Liver (tissue), 8 donors: ENCODE measurements at regions not wholly inside any gene's neighbourhood (a gene's known extent, or its start where the extent isn't known, plus 50 kb on each side); places are given as distances from the start of the nearest gene placed in this dataset.

ENCODE experiments used
- DNase-seq: peaks from one replicate; pipeline ENCODE4 v3.0.0-alpha.2; 2017; ENCODE audit warnings: low spot score
- H3K27ac ChIP-seq, 2 donors: one replicate each; pipeline ENCODE4 v1.7.0; 2013; ENCODE audit warnings: inconsistent platforms in 2 of 2, low read length in 2 of 2, control low read depth in 1 of 2, low read depth in 1 of 2, mild to moderate bottlenecking in 1 of 2
- H3K27me3 ChIP-seq, 4 donors: one replicate each; pipeline versions ENCODE4 v1.6.1 to v1.7.0; 2013; ENCODE audit warnings: low read length in 3 of 4, inconsistent platforms in 1 of 4, mild to moderate bottlenecking in 1 of 4, moderate library complexity in 1 of 4; ENCODE audit not compliant: control insufficient read depth in 4 of 4, insufficient read depth in 4 of 4
- H3K36me3 ChIP-seq, 4 donors: one replicate each; pipeline versions ENCODE4 v1.6.1 to v1.7.0; 2013; ENCODE audit warnings: low read length in 3 of 4, mild to moderate bottlenecking in 3 of 4, low read depth in 1 of 4, moderate library complexity in 1 of 4; ENCODE audit not compliant: control insufficient read depth in 4 of 4, insufficient read depth in 3 of 4
- H3K4me1 ChIP-seq, 4 donors: one replicate each; pipeline versions ENCODE4 v1.6.1 to v1.7.0; 2013; ENCODE audit warnings: low read length in 3 of 4, mild to moderate bottlenecking in 3 of 4, moderate library complexity in 1 of 4; ENCODE audit not compliant: control insufficient read depth in 4 of 4, insufficient read depth in 4 of 4
- H3K4me3 ChIP-seq, 3 donors: one replicate each; pipeline versions ENCODE4 v1.6.1 to v1.7.0; 2013; ENCODE audit warnings: low read length in 3 of 3, control low read depth in 1 of 3, low read depth in 1 of 3, mild to moderate bottlenecking in 1 of 3
- H3K9ac ChIP-seq, 2 donors: one replicate each; pipeline ENCODE4 v1.7.0; 2013; ENCODE audit warnings: low read length in 2 of 2, mild to moderate bottlenecking in 2 of 2, moderate library complexity in 2 of 2, control low read depth in 1 of 2, low read depth in 1 of 2
- H3K9me3 ChIP-seq, 4 donors: one replicate each; pipeline versions ENCODE4 v1.6.1 to v1.7.0; 2013; ENCODE audit warnings: low read length in 3 of 4; ENCODE audit not compliant: control insufficient read depth in 4 of 4
- EGR1 ChIP-seq, 2 donors: IDR thresholded peaks; 2 replicates each; pipeline ENCODE4 v1.6.1; 2016 to 2018; ENCODE audit warnings: antibody characterized with exemption in 2 of 2, low read depth in 2 of 2
- FOXA1 ChIP-seq: IDR thresholded peaks from 2 replicates; pipeline ENCODE4 v1.6.1; 2016; ENCODE audit warnings: antibody characterized with exemption
- FOXA2 ChIP-seq: IDR thresholded peaks from 2 replicates; pipeline ENCODE4 v1.6.1; 2016; ENCODE audit warnings: antibody characterized with exemption
- GABPA ChIP-seq, 2 donors: IDR thresholded peaks in 1 of 2; conservative IDR thresholded peaks in 1 of 2; 2 replicates each; pipeline ENCODE4 v1.6.1; 2016; ENCODE audit warnings: antibody characterized with exemption in 2 of 2, mild to moderate bottlenecking in 1 of 2, moderate library complexity in 1 of 2
- HNF4A ChIP-seq, 2 donors: conservative IDR thresholded peaks; 2 replicates each; pipeline ENCODE4 v1.6.1; 2016; ENCODE audit warnings: antibody characterized with exemption in 2 of 2, mild to moderate bottlenecking in 2 of 2
- HNF4G ChIP-seq: IDR thresholded peaks from 2 replicates; pipeline ENCODE4 v1.6.1; 2016; ENCODE audit warnings: antibody characterized with exemption
- JUND ChIP-seq, 2 donors: IDR thresholded peaks; 2 replicates each; pipeline ENCODE4 v1.6.1; 2016; ENCODE audit warnings: antibody characterized with exemption in 2 of 2
- NR2F2 ChIP-seq: IDR thresholded peaks from 2 replicates; pipeline ENCODE4 v1.6.1; 2016; ENCODE audit warnings: antibody characterized with exemption
- RAD21 ChIP-seq, 2 donors: IDR thresholded peaks; 2 replicates each; pipeline ENCODE4 v1.6.1; 2016; ENCODE audit warnings: antibody characterized with exemption in 2 of 2, mild to moderate bottlenecking in 2 of 2
- REST ChIP-seq: IDR thresholded peaks from 2 replicates; pipeline ENCODE4 v1.6.1; 2016; ENCODE audit warnings: antibody characterized with exemption, mild to moderate bottlenecking
- RXRA ChIP-seq, 2 donors: IDR thresholded peaks; 2 replicates each; pipeline ENCODE4 v1.6.1; 2017 to 2018; ENCODE audit warnings: antibody characterized with exemption in 2 of 2, mild to moderate bottlenecking in 1 of 2
- SP1 ChIP-seq: IDR thresholded peaks from 2 replicates; pipeline ENCODE4 v1.6.1; 2018; ENCODE audit warnings: antibody characterized with exemption, mild to moderate bottlenecking
- TAF1 ChIP-seq: conservative IDR thresholded peaks from 2 replicates; pipeline ENCODE4 v1.6.1; 2016; ENCODE audit warnings: antibody characterized with exemption, mild to moderate bottlenecking
- YY1 ChIP-seq: IDR thresholded peaks from 2 replicates; pipeline ENCODE4 v1.6.1; 2016; ENCODE audit warnings: antibody characterized with exemption, mild to moderate bottlenecking
- WGBS: extraction: QIAGEN DNeasy Blood & Tissue Kit; methylation state at CpG from one replicate; pipeline ENCODE4 v1.1.7; 2013; 5-methylcytosine and 5-hydroxymethylcytosine counted together
- TF ChIP-seq, protein P1 (sequence below): fragments of 150-350 bp; IDR thresholded peaks from 2 replicates; pipeline ENCODE4 v1.5.1; 2017; ENCODE audit warnings: improper control_type of control experiment, low read depth, low read length; ENCODE audit not compliant: missing input control
- TF ChIP-seq, protein P2 (sequence below): IDR thresholded peaks from 2 replicates; pipeline ENCODE4 v1.6.1; 2016; ENCODE audit warnings: antibody characterized with exemption
- TF ChIP-seq, protein P3 (sequence below): IDR thresholded peaks from 2 replicates; pipeline ENCODE4 v1.6.1; 2016; ENCODE audit warnings: antibody characterized with exemption
- TF ChIP-seq, protein P4 (sequence below): IDR thresholded peaks from 2 replicates; pipeline ENCODE4 v1.6.1; 2016; ENCODE audit warnings: antibody characterized with exemption
- donor health status: healthy.
- donor health status: healthy.
- donor health status: healthy.
- donor health status: healthy.
- donor health status: healthy.

DNA sequence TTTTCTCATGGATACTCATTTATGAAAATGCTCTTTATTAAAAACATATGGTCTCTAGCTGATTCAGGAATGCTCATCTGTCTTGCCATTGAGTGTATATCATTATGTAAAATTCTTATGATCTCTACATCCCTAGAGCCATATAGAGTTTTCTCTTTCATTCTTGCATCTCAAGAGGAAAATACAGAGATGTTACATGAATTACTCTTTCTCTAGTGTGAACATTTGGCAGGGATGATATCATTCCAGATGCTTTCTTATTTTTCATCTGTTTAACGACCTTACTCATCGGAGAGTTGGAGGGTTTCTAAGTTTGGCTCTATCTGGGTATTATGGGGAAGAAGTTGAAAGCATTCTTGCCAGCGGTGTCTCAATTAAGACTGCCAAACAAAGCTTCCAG is 202.9 kb upstream of the SLC7A11 start:
- WGBS = 45% methylated on average over 3 of the region's 3 CpGs
- Histone ChIP-seq H3K9ac (no peak overlapping the region), H3K4me1 (no peaks in the 10 kb centered on the region), H3K27ac (no peak overlapping the region), H3K4me3 (no peak overlapping the region), H3K9me3 (peaks cover 0 to 4% (median 0%) of the 10 kb centered on the region in 4 donors), H3K27me3 (peaks cover 0 to 5% (median 0%) of the 10 kb centered on the region in 4 donors), H3K36me3 (no peaks in the 10 kb centered on the region)
- no peak for TF ChIP-seq NR2F2
- TF ChIP-seq REST = no peak
- no peak for TF ChIP-seq EGR1 (IDR thresholded peaks at IDR 0.05; ENCODE audit: low read depth in 2 of 2)
- no peak for TF ChIP-seq RXRA (IDR thresholded peaks at IDR 0.05)
- TF ChIP-seq FOXA1 = no peak
- TF ChIP-seq, protein P1, sequence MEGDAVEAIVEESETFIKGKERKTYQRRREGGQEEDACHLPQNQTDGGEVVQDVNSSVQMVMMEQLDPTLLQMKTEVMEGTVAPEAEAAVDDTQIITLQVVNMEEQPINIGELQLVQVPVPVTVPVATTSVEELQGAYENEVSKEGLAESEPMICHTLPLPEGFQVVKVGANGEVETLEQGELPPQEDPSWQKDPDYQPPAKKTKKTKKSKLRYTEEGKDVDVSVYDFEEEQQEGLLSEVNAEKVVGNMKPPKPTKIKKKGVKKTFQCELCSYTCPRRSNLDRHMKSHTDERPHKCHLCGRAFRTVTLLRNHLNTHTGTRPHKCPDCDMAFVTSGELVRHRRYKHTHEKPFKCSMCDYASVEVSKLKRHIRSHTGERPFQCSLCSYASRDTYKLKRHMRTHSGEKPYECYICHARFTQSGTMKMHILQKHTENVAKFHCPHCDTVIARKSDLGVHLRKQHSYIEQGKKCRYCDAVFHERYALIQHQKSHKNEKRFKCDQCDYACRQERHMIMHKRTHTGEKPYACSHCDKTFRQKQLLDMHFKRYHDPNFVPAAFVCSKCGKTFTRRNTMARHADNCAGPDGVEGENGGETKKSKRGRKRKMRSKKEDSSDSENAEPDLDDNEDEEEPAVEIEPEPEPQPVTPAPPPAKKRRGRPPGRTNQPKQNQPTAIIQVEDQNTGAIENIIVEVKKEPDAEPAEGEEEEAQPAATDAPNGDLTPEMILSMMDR = no peak
- TF ChIP-seq, protein P2, sequence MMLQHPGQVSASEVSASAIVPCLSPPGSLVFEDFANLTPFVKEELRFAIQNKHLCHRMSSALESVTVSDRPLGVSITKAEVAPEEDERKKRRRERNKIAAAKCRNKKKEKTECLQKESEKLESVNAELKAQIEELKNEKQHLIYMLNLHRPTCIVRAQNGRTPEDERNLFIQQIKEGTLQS = no peak
- TF ChIP-seq GABPA (IDR thresholded peaks at IDR 0.05 in 1 of 2, conservative IDR thresholded peaks at IDR 0.05 in 1 of 2) = no peak
- no peak for TF ChIP-seq SP1
- no peak for TF ChIP-seq RAD21 (IDR thresholded peaks at IDR 0.05)
- no peak for TF ChIP-seq HNF4G
- TF ChIP-seq HNF4A (conservative IDR thresholded peaks at IDR 0.05) = no peak
- TF ChIP-seq JUND (IDR thresholded peaks at IDR 0.05) = no peak
- TF ChIP-seq FOXA2 = no peak
- TF ChIP-seq, protein P3, sequence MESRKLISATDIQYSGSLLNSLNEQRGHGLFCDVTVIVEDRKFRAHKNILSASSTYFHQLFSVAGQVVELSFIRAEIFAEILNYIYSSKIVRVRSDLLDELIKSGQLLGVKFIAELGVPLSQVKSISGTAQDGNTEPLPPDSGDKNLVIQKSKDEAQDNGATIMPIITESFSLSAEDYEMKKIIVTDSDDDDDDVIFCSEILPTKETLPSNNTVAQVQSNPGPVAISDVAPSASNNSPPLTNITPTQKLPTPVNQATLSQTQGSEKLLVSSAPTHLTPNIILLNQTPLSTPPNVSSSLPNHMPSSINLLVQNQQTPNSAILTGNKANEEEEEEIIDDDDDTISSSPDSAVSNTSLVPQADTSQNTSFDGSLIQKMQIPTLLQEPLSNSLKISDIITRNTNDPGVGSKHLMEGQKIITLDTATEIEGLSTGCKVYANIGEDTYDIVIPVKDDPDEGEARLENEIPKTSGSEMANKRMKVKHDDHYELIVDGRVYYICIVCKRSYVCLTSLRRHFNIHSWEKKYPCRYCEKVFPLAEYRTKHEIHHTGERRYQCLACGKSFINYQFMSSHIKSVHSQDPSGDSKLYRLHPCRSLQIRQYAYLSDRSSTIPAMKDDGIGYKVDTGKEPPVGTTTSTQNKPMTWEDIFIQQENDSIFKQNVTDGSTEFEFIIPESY = no peak
- no peak for TF ChIP-seq TAF1
- no peak for DNase-seq

DNA sequence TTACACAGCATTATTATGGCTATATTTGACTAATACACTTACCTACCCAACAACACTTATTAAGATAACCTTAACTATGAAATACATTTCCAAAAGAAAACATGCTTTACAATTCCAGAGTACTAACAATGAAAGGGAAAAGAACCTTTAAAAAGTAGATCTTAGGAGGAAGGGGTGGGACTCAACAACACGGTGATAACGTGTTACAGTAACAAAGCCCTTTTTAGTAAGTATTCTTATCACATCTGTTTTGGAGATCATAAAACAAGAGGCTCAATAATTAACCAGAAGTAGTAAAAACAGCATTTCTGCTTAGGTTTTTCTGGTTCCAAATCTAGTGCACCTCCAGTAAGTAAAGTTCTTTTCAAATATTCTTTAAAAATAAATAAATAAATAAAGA is 202.1 kb upstream of the SLC7A11 start:
- TF ChIP-seq, protein P4, sequence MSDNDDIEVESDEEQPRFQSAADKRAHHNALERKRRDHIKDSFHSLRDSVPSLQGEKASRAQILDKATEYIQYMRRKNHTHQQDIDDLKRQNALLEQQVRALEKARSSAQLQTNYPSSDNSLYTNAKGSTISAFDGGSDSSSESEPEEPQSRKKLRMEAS = no peak
- TF ChIP-seq TAF1 (no peak), RXRA (IDR thresholded peaks at IDR 0.05) (no peak), JUND (IDR thresholded peaks at IDR 0.05) (no peak), RAD21 (IDR thresholded peaks at IDR 0.05) (no peak), YY1 (no peak), GABPA (IDR thresholded peaks at IDR 0.05 in 1 of 2, conservative IDR thresholded peaks at IDR 0.05 in 1 of 2) (no peak), HNF4A (conservative IDR thresholded peaks at IDR 0.05) (no peak), FOXA2 (no peak), HNF4G (no peak), SP1 (no peak), NR2F2 (no peak)
- TF ChIP-seq, protein P3 = no peak
- TF ChIP-seq, protein P1 = no peak
- TF ChIP-seq, protein P2 = no peak
- no peak for DNase-seq
- Histone ChIP-seq H3K4me1 (no peaks in the 10 kb centered on the region), H3K27ac (no peak overlapping the region), H3K9ac (no peak overlapping the region), H3K9me3 (peaks cover 0 to 4% (median 0%) of the 10 kb centered on the region in 4 donors), H3K36me3 (no peaks in the 10 kb centered on the region), H3K27me3 (peaks cover 0 to 5% (median 0%) of the 10 kb centered on the region in 4 donors), H3K4me3 (no peak overlapping the region)
- 78% methylated on average over 2 of the region's 2 CpGs for WGBS
